ENCODE measurements at regions not wholly inside any gene's neighbourhood (a gene's known extent, or its start where the extent isn't known, plus 50 kb on each side); places are given as distances from the start of the nearest gene placed in this dataset.

- no peak overlapping the region for H3K27ac Mint-ChIP-seq
- no peaks in the 10 kb centered on the region for H3K27me3 Mint-ChIP-seq (ENCODE audit: low read depth)
- H3K4me3 Mint-ChIP-seq = no peak overlapping the region
- peaks cover 30% of the 10 kb centered on the region for H3K9me3 Mint-ChIP-seq
- H3K4me1 Mint-ChIP-seq = peaks cover 19% of the 10 kb centered on the region
- TF ChIP-seq, protein P1, sequence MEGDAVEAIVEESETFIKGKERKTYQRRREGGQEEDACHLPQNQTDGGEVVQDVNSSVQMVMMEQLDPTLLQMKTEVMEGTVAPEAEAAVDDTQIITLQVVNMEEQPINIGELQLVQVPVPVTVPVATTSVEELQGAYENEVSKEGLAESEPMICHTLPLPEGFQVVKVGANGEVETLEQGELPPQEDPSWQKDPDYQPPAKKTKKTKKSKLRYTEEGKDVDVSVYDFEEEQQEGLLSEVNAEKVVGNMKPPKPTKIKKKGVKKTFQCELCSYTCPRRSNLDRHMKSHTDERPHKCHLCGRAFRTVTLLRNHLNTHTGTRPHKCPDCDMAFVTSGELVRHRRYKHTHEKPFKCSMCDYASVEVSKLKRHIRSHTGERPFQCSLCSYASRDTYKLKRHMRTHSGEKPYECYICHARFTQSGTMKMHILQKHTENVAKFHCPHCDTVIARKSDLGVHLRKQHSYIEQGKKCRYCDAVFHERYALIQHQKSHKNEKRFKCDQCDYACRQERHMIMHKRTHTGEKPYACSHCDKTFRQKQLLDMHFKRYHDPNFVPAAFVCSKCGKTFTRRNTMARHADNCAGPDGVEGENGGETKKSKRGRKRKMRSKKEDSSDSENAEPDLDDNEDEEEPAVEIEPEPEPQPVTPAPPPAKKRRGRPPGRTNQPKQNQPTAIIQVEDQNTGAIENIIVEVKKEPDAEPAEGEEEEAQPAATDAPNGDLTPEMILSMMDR (IDR thresholded peaks at IDR 0.05; ENCODE audit: unreplicated experiment in 3 of 3) = no peak
- peaks cover 9% of the 10 kb centered on the region for H3K36me3 Mint-ChIP-seq (ENCODE audit: low read depth)
Measured at GRCh38 chr18:22009242-22009641, 160.1 kb upstream of the GATA6 start.

- TF ChIP-seq, protein P1 (IDR thresholded peaks at IDR 0.05; ENCODE audit: unreplicated experiment in 3 of 3) = no peak
- Mint-ChIP-seq H3K9me3 (peaks cover 36% of the 10 kb centered on the region), H3K27ac (no peak overlapping the region), H3K4me1 (no peaks in the 10 kb centered on the region), H3K27me3 (ENCODE audit: low read depth) (no peaks in the 10 kb centered on the region), H3K36me3 (ENCODE audit: low read depth) (peaks cover 9% of the 10 kb centered on the region), H3K4me3 (no peak overlapping the region)
Measured at GRCh38 chr18:22013993-22014392, 155.4 kb upstream of the GATA6 start.

DNA sequence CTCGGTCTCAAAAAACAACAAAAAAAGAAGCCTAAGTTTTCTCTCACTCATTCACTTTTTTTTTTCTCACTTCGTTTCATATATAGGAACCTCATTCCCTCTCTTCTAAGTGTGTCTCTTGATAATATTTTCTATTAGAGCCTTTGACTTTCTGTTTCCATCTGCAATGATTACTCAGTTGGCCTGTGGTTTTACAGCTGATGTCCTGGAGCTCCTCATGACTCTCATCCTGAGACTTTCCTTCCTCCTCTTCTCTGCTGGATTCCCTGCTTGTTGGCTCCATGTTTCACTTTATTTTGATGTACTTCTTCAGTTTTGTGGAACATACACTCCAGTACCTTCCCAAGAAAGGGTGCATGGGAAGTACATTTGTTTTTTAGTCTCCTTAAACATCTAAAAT is 154.2 kb upstream of the GATA6 start:
- TF ChIP-seq, protein P1 (IDR thresholded peaks at IDR 0.05; ENCODE audit: unreplicated experiment in 3 of 3) = no peak
- Mint-ChIP-seq H3K27ac (no peak overlapping the region), H3K9me3 (peaks cover 31% of the 10 kb centered on the region), H3K4me3 (no peak overlapping the region), H3K4me1 (peaks cover under 1% of the 10 kb centered on the region), H3K36me3 (ENCODE audit: low read depth) (peaks cover 9% of the 10 kb centered on the region), H3K27me3 (ENCODE audit: low read depth) (no peaks in the 10 kb centered on the region)

DNA sequence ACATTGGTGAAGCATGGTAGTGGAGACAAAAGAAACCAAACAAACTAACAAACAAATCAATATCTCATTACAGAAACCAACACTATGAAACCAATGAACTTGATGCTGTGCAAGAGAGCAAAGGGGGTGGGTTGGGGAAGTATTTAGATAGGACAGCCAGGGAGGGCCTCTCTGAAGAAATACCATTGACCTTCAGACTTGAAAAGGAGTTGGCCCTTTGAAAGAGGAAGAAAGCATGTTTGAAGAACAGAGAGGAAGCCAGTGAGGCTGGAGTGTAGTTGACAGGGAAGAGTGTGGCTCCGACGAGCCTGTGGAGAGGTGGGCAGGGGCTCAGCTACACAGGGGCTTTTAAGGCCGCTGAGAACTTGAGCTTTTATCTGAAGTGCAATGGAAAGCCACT is 151.0 kb upstream of the GATA6 start:
- peaks cover 18% of the 10 kb centered on the region for H3K9me3 Mint-ChIP-seq
- H3K4me3 Mint-ChIP-seq = no peak overlapping the region
- H3K36me3 Mint-ChIP-seq (ENCODE audit: low read depth) = peaks cover 4% of the 10 kb centered on the region
- H3K27ac Mint-ChIP-seq = no peak overlapping the region
- TF ChIP-seq, protein P1 (IDR thresholded peaks at IDR 0.05; ENCODE audit: unreplicated experiment in 3 of 3) = no peak
- H3K4me1 Mint-ChIP-seq = peaks cover 8% of the 10 kb centered on the region
- H3K27me3 Mint-ChIP-seq (ENCODE audit: low read depth) = no peaks in the 10 kb centered on the region

DNA sequence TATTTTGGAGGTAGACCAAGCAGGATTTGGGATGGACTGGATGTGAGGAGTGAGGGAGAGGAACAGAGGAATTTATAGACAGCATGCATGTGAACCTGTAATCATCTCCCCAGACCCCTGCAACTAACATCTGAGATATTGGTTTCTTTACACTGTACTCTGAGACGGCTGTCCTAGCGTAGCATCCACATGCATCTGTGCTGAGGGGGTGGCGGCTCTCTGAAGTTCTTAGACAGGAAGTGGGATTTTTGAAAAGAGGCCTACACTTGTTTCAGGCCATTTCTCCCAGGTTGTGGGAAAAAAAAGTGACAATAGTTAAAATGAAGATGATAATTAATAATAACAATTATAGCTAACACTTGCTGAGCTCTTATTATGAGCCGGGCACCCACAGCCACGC is 150.2 kb upstream of the GATA6 start:
- no peaks in the 10 kb centered on the region for H3K36me3 Mint-ChIP-seq (ENCODE audit: low read depth)
- no peak overlapping the region for H3K27ac Mint-ChIP-seq
- TF ChIP-seq, protein P1 (IDR thresholded peaks at IDR 0.05; ENCODE audit: unreplicated experiment in 3 of 3) = no peak
- H3K27me3 Mint-ChIP-seq (ENCODE audit: low read depth) = no peaks in the 10 kb centered on the region
- H3K9me3 Mint-ChIP-seq = peaks cover 9% of the 10 kb centered on the region
- peaks cover 8% of the 10 kb centered on the region for H3K4me1 Mint-ChIP-seq
- no peak overlapping the region for H3K4me3 Mint-ChIP-seq

GRCh38 chr18:22020127-22020866 is 149.1 kb upstream of the GATA6 start:
- Mint-ChIP-seq H3K36me3 (ENCODE audit: low read depth) (no peaks in the 10 kb centered on the region), H3K27me3 (ENCODE audit: low read depth) (peaks cover 2% of the 10 kb centered on the region), H3K9me3 (peaks cover 6% of the 10 kb centered on the region), H3K4me1 (peaks cover 8% of the 10 kb centered on the region), H3K27ac (peak overlapping the region in 1 of 3 experiments; percentile 20), H3K4me3 (no peak overlapping the region)
- TF ChIP-seq, protein P1 (IDR thresholded peaks at IDR 0.05; ENCODE audit: unreplicated experiment in 3 of 3) = no peak
